H1 (cell line): ENCODE measurements at regions not wholly inside any gene's neighbourhood (a gene's known extent, or its start where the extent isn't known, plus 50 kb on each side); places are given as distances from the start of the nearest gene placed in this dataset.

Experiments used
- ATF2 ChIP-seq: IDR thresholded peaks from 2 replicates; pipeline ENCODE4 v1.6.1; 2012; ENCODE audit warnings: low read length, inconsistent platforms
- NRF1 ChIP-seq: IDR thresholded peaks from 2 replicates; pipeline ENCODE4 v1.6.1; 2011; ENCODE audit warnings: mild to moderate bottlenecking, low read depth, low read length, improper control_type of control experiment
- POU5F1 ChIP-seq: IDR thresholded peaks from 2 replicates; pipeline ENCODE4 v1.6.1; 2011; ENCODE audit warnings: low read depth, mild to moderate bottlenecking, low read length, moderate library complexity

- no peak for TF ChIP-seq ATF2
- TF ChIP-seq NRF1 = no peak
- TF ChIP-seq POU5F1 = no peak
Measured at GRCh38 chr2:149841396-149841795, 253.8 kb upstream of the MMADHC start (continued).
